ENCODE measurements at regions not wholly inside any gene's neighbourhood (a gene's known extent, or its start where the extent isn't known, plus 50 kb on each side); places are given as distances from the start of the nearest gene placed in this dataset.

DNA sequence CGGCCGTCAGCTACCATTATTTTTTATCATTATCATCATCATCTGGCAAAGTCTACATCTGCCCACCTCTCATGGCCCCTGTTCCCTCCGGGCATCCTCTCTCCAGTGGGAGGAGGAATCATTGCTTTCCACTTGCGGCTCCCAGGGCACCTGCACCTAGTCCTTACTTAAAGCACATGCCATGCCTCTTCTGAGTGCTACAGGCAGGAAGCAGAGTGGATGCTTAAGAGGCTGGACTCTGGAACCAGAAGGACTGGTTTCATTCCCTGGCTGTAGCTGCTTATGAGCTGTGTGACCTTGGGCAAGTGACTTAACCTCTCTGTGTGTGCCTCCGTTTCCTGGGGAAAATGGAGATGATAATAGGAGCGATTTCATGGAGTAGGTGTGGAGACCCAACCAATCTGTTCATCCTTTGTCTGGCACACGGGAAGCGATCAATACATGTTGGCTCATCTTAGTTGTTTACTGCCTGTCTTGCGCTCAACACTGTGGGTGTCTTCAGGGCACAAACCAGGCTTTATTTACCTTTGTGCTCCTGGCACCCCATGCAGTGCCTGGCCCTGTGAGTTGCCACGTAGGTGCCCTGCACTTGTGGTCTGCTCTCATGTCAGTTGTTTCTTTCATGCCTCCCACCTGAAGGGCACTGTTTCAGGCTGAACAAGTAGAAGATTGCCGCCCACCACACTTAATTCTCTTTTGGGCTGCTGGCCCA, 317.0 kb upstream of the SULF2 start:
- no TSS peak for BruUV-seq (replicated peaks)
- no peak overlapping the region for H3K27ac ChIP-seq (ENCODE audit: low read depth, low read length, poor library complexity, severe bottlenecking)
- POLR2A ChIA-PET (ENCODE audit: low non-redundant PET): no interaction called here
- no peaks in the 10 kb centered on the region for H3K36me3 ChIP-seq (ENCODE audit: insufficient read depth, low read length, poor library complexity, severe bottlenecking)
- TF ChIP-seq EZH2 (IDR thresholded peaks at IDR 0.05; ENCODE audit: borderline replicate concordance, low read depth, low read length, poor library complexity, severe bottlenecking) (no peak), CTCF (conservative IDR thresholded peaks at IDR 0.05; ENCODE audit: low read depth, low read length) (no peak)
- DNase-seq (ENCODE audit: low spot score): no peak
- intact Hi-C loops (cut with micrococcal nuclease; ENCODE audit: unreplicated experiment): no loop called here
- H3K4me1 ChIP-seq (ENCODE audit: insufficient read depth, low read length, poor library complexity, severe bottlenecking): no peaks in the 10 kb centered on the region
- no peaks in the 10 kb centered on the region for H3K27me3 ChIP-seq (replicated peaks; ENCODE audit: insufficient read depth, low read depth, low read length, poor library complexity)
- no peak overlapping the region for H3K4me3 ChIP-seq (ENCODE audit: low read depth, low read length, poor library complexity, severe bottlenecking)
- H3K9me3 ChIP-seq (ENCODE audit: low read depth, low read length, poor library complexity, severe bottlenecking): no peaks in the 10 kb centered on the region
- CTCF ChIA-PET: no interaction called here

GRCh38 chr20:48100483-48100882, 315.2 kb upstream of the SULF2 start:
- Histone ChIP-seq H3K4me1 (ENCODE audit: insufficient read depth, low read length, poor library complexity, severe bottlenecking) (no peaks in the 10 kb centered on the region), H3K27me3 (replicated peaks; ENCODE audit: insufficient read depth, low read depth, low read length, poor library complexity) (no peaks in the 10 kb centered on the region), H3K4me3 (ENCODE audit: low read depth, low read length, poor library complexity, severe bottlenecking) (no peak overlapping the region), H3K9me3 (ENCODE audit: low read depth, low read length, poor library complexity, severe bottlenecking) (no peaks in the 10 kb centered on the region), H3K36me3 (ENCODE audit: insufficient read depth, low read length, poor library complexity, severe bottlenecking) (no peaks in the 10 kb centered on the region), H3K27ac (ENCODE audit: low read depth, low read length, poor library complexity, severe bottlenecking) (no peak overlapping the region)
- intact Hi-C loops (cut with micrococcal nuclease; ENCODE audit: unreplicated experiment): no loop called here
- no peak for DNase-seq (ENCODE audit: low spot score)
- ChIA-PET POLR2A (ENCODE audit: low non-redundant PET) (no interaction called here), CTCF (no interaction called here)
- no TSS peak for BruUV-seq (replicated peaks)
- no peak for TF ChIP-seq CTCF (conservative IDR thresholded peaks at IDR 0.05; ENCODE audit: low read depth, low read length)
- no peak for TF ChIP-seq EZH2 (IDR thresholded peaks at IDR 0.05; ENCODE audit: borderline replicate concordance, low read depth, low read length, poor library complexity, severe bottlenecking)

GRCh38 chr20:48098866-48099265, 313.6 kb upstream of the SULF2 start:
- Histone ChIP-seq H3K9me3 (ENCODE audit: low read depth, low read length, poor library complexity, severe bottlenecking) (no peaks in the 10 kb centered on the region), H3K36me3 (ENCODE audit: insufficient read depth, low read length, poor library complexity, severe bottlenecking) (no peaks in the 10 kb centered on the region), H3K4me1 (ENCODE audit: insufficient read depth, low read length, poor library complexity, severe bottlenecking) (no peaks in the 10 kb centered on the region), H3K27me3 (replicated peaks; ENCODE audit: insufficient read depth, low read depth, low read length, poor library complexity) (no peaks in the 10 kb centered on the region), H3K27ac (ENCODE audit: low read depth, low read length, poor library complexity, severe bottlenecking) (no peak overlapping the region), H3K4me3 (ENCODE audit: low read depth, low read length, poor library complexity, severe bottlenecking) (no peak overlapping the region)
- no peak for DNase-seq (ENCODE audit: low spot score)
- intact Hi-C loops (cut with micrococcal nuclease; ENCODE audit: unreplicated experiment): no loop called here
- BruUV-seq (replicated peaks): no TSS peak
- TF ChIP-seq EZH2 (IDR thresholded peaks at IDR 0.05; ENCODE audit: borderline replicate concordance, low read depth, low read length, poor library complexity, severe bottlenecking) (no peak), CTCF (conservative IDR thresholded peaks at IDR 0.05; ENCODE audit: low read depth, low read length) (no peak)
- ChIA-PET CTCF (no interaction called here), POLR2A (ENCODE audit: low non-redundant PET) (no interaction called here)

Measured in A673 (cell line).